ENCODE measurements at regions not wholly inside any gene's neighbourhood (a gene's known extent, or its start where the extent isn't known, plus 50 kb on each side); places are given as distances from the start of the nearest gene placed in this dataset.

- in situ Hi-C loops (cut with HindIII; ENCODE audit: low pct_unique_long_range_greater_than_20kb, low sequenced_read_pairs): no loop called here
- no peak for DNase-seq (ENCODE audit: low read depth in 1 of 2, low spot score in 1 of 2)
- TF ChIP-seq JUND (IDR thresholded peaks at IDR 0.05; ENCODE audit: low read depth): no peak
Observed at GRCh38 chr18:42287047-42287446, 332.0 kb downstream of the PIK3C3 start.

GRCh38 chr18:42288129-42288528 is 333.1 kb downstream of the PIK3C3 start:
- no peak for DNase-seq (ENCODE audit: low read depth in 1 of 2, low spot score in 1 of 2)
- TF ChIP-seq JUND (IDR thresholded peaks at IDR 0.05; ENCODE audit: low read depth): no peak
- in situ Hi-C loops (cut with HindIII; ENCODE audit: low pct_unique_long_range_greater_than_20kb, low sequenced_read_pairs): no loop called here

GRCh38 chr18:42289526-42289925 is 334.5 kb downstream of the PIK3C3 start:
- TF ChIP-seq JUND (IDR thresholded peaks at IDR 0.05; ENCODE audit: low read depth): no peak
- in situ Hi-C loops (cut with HindIII; ENCODE audit: low pct_unique_long_range_greater_than_20kb, low sequenced_read_pairs): no loop called here
- no peak for DNase-seq (ENCODE audit: low read depth in 1 of 2, low spot score in 1 of 2)

- in situ Hi-C loops (cut with HindIII; ENCODE audit: low pct_unique_long_range_greater_than_20kb, low sequenced_read_pairs): no loop called here
- no peak for TF ChIP-seq JUND (IDR thresholded peaks at IDR 0.05; ENCODE audit: low read depth)
Observed at GRCh38 chr18:42290318-42291307, 335.6 kb downstream of the PIK3C3 start.

GRCh38 chr18:42292654-42293053 is 337.6 kb downstream of the PIK3C3 start:
- in situ Hi-C loops (cut with HindIII; ENCODE audit: low pct_unique_long_range_greater_than_20kb, low sequenced_read_pairs): no loop called here
- TF ChIP-seq JUND (IDR thresholded peaks at IDR 0.05; ENCODE audit: low read depth): no peak

More at GRCh38 chr18:42290318-42291307, 335.6 kb downstream of the PIK3C3 start:
- DNase-seq (ENCODE audit: low read depth in 1 of 2, low spot score in 1 of 2): no peak

GRCh38 chr18:42296192-42296591 is 341.2 kb downstream of the PIK3C3 start:
- no peak for DNase-seq (ENCODE audit: low read depth in 1 of 2, low spot score in 1 of 2)
- in situ Hi-C loops (cut with HindIII; ENCODE audit: low pct_unique_long_range_greater_than_20kb, low sequenced_read_pairs): no loop called here
- no peak for TF ChIP-seq JUND (IDR thresholded peaks at IDR 0.05; ENCODE audit: low read depth)

More at GRCh38 chr18:42292654-42293053, 337.6 kb downstream of the PIK3C3 start:
- DNase-seq (ENCODE audit: low read depth in 1 of 2, low spot score in 1 of 2): no peak

- in situ Hi-C loops (cut with HindIII; ENCODE audit: low pct_unique_long_range_greater_than_20kb, low sequenced_read_pairs): no loop called here
- no peak for TF ChIP-seq JUND (IDR thresholded peaks at IDR 0.05; ENCODE audit: low read depth)
- DNase-seq (ENCODE audit: low read depth in 1 of 2, low spot score in 1 of 2): peak in 1 of 2 experiments; percentile 14
Observed at GRCh38 chr18:42296723-42297122, 341.7 kb downstream of the PIK3C3 start.

- DNase-seq (ENCODE audit: low read depth in 1 of 2, low spot score in 1 of 2): peak; percentile 24 to 65
- in situ Hi-C loops (cut with HindIII; ENCODE audit: low pct_unique_long_range_greater_than_20kb, low sequenced_read_pairs): no loop called here
- no peak for TF ChIP-seq JUND (IDR thresholded peaks at IDR 0.05; ENCODE audit: low read depth)
Observed at GRCh38 chr18:42298759-42299675, 344.0 kb downstream of the PIK3C3 start.

- no peak for TF ChIP-seq JUND (IDR thresholded peaks at IDR 0.05; ENCODE audit: low read depth)
- DNase-seq (ENCODE audit: low read depth in 1 of 2, low spot score in 1 of 2): no peak
- in situ Hi-C loops (cut with HindIII; ENCODE audit: low pct_unique_long_range_greater_than_20kb, low sequenced_read_pairs): no loop called here
Observed at GRCh38 chr18:42305869-42306593, 351.0 kb downstream of the PIK3C3 start.

GRCh38 chr18:42306594-42306980 is 351.6 kb downstream of the PIK3C3 start:
- no peak for TF ChIP-seq JUND (IDR thresholded peaks at IDR 0.05; ENCODE audit: low read depth)
- in situ Hi-C loops (cut with HindIII; ENCODE audit: low pct_unique_long_range_greater_than_20kb, low sequenced_read_pairs): no loop called here
- DNase-seq (ENCODE audit: low read depth in 1 of 2, low spot score in 1 of 2): no peak

GRCh38 chr18:42310956-42311355 is 355.9 kb downstream of the PIK3C3 start:
- TF ChIP-seq JUND (IDR thresholded peaks at IDR 0.05; ENCODE audit: low read depth): no peak
- in situ Hi-C loops (cut with HindIII; ENCODE audit: low pct_unique_long_range_greater_than_20kb, low sequenced_read_pairs): no loop called here
- DNase-seq (ENCODE audit: low read depth in 1 of 2, low spot score in 1 of 2): no peak

- in situ Hi-C loops (cut with HindIII; ENCODE audit: low pct_unique_long_range_greater_than_20kb, low sequenced_read_pairs): no loop called here
- TF ChIP-seq JUND (IDR thresholded peaks at IDR 0.05; ENCODE audit: low read depth): no peak
- no peak for DNase-seq (ENCODE audit: low read depth in 1 of 2, low spot score in 1 of 2)
Observed at GRCh38 chr18:42326752-42327151, 371.7 kb downstream of the PIK3C3 start.
